ENCODE measurements at regions not wholly inside any gene's neighbourhood (a gene's known extent, or its start where the extent isn't known, plus 50 kb on each side); places are given as distances from the start of the nearest gene placed in this dataset.

DNA sequence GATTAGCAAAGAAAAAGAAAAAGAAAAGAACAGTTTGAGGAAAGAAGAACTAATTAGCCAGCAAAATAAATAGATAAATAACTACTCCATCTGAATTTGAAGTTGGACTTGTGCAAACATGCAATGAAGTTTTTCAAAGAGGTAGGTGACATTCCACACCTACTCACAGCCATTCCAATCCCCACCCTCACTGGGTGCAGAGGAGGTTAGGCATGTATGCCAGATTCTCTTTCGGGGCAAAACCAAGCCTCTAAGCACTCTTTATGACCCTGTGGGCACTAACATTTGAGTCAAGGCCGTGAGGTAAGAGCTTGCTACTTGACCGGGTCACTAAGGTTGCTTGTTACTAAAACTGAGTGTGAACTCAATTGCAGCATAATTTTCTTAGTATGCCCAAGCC lies 108.4 kb upstream of the SEMA3A start:
- TF ChIP-seq, protein P1, sequence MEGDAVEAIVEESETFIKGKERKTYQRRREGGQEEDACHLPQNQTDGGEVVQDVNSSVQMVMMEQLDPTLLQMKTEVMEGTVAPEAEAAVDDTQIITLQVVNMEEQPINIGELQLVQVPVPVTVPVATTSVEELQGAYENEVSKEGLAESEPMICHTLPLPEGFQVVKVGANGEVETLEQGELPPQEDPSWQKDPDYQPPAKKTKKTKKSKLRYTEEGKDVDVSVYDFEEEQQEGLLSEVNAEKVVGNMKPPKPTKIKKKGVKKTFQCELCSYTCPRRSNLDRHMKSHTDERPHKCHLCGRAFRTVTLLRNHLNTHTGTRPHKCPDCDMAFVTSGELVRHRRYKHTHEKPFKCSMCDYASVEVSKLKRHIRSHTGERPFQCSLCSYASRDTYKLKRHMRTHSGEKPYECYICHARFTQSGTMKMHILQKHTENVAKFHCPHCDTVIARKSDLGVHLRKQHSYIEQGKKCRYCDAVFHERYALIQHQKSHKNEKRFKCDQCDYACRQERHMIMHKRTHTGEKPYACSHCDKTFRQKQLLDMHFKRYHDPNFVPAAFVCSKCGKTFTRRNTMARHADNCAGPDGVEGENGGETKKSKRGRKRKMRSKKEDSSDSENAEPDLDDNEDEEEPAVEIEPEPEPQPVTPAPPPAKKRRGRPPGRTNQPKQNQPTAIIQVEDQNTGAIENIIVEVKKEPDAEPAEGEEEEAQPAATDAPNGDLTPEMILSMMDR (IDR thresholded peaks at IDR 0.05), result no peak
- TF ChIP-seq POLR2A (IDR thresholded peaks at IDR 0.05), result no peak

All from thyroid gland (tissue), 4 donors.